GM12872 (cell line): ENCODE measurements at regions not wholly inside any gene's neighbourhood (a gene's known extent, or its start where the extent isn't known, plus 50 kb on each side); places are given as distances from the start of the nearest gene placed in this dataset.

Source experiments
- CTCF ChIP-seq: IDR thresholded peaks from 3 replicates; pipeline ENCODE4 v1.5.1; 2011; ENCODE audit warnings: low read depth, mild to moderate bottlenecking, low read length, moderate library complexity; ENCODE audit not compliant: insufficient read depth

GRCh38 chr15:79492065-79492464 is 59.9 kb downstream of the MINAR1 start:
- TF ChIP-seq CTCF = no peak

- no peak for TF ChIP-seq CTCF
These were observed 62.3 kb downstream of the MINAR1 start for GRCh38 chr15:79494384-79494909.

GRCh38 chr15:79494963-79495755 is 63.0 kb downstream of the MINAR1 start:
- TF ChIP-seq CTCF = no peak

GRCh38 chr15:79495775-79496174 is 63.6 kb downstream of the MINAR1 start:
- TF ChIP-seq CTCF = no peak

GRCh38 chr15:79496838-79497237 is 64.7 kb downstream of the MINAR1 start:
- TF ChIP-seq CTCF = no peak

- TF ChIP-seq CTCF = no peak
These were observed 69.0 kb downstream of the MINAR1 start for GRCh38 chr15:79501086-79501485.

GRCh38 chr15:79505956-79506355 is 73.8 kb downstream of the MINAR1 start:
- no peak for TF ChIP-seq CTCF
